ENCODE measurements at regions not wholly inside any gene's neighbourhood (a gene's known extent, or its start where the extent isn't known, plus 50 kb on each side); places are given as distances from the start of the nearest gene placed in this dataset.

- H3K4me3 ChIP-seq, result no peak overlapping the region
- no peaks in the 10 kb centered on the region for H3K36me3 ChIP-seq
- TF ChIP-seq CTCF (IDR thresholded peaks at IDR 0.05) (no peak), POLR2A (IDR thresholded peaks at IDR 0.05) (no peak)
- no peaks in the 10 kb centered on the region for H3K27me3 ChIP-seq
- intact Hi-C loops (cut with DNase I), result no loop called here
- H3K27ac ChIP-seq, result no peak overlapping the region
- no peaks in the 10 kb centered on the region for H3K4me1 ChIP-seq
- WGBS, 4 donors, result 67 to 77% (median 71%) methylated on average over 5 of the region's 5 CpGs
- ATAC-seq, result no peak
- peaks cover 0 to 27% (median 4%) of the 10 kb centered on the region in 12 donors for H3K9me3 ChIP-seq
- no peak for DNase-seq
These were observed 765.6 kb upstream of the FOXG1 start for GRCh38 chr14:28001002-28001401.

GRCh38 chr14:28012629-28013415, 753.8 kb upstream of the FOXG1 start:
- ATAC-seq (no peak), DNase-seq (no peak)
- H3K27me3 ChIP-seq, result no peaks in the 10 kb centered on the region
- WGBS, 4 donors, result 48 to 60% (median 52%) methylated on average over 6 of the region's 6 CpGs
- no peak overlapping the region for H3K27ac ChIP-seq
- TF ChIP-seq POLR2A (IDR thresholded peaks at IDR 0.05), result no peak
- no peak for TF ChIP-seq CTCF (IDR thresholded peaks at IDR 0.05)
- intact Hi-C loops (cut with DNase I), result no loop called here
- no peaks in the 10 kb centered on the region for H3K4me1 ChIP-seq
- H3K4me3 ChIP-seq, result no peak overlapping the region
- H3K36me3 ChIP-seq, result no peaks in the 10 kb centered on the region
- H3K9me3 ChIP-seq, result peaks cover 0 to 4% (median 0%) of the 10 kb centered on the region in 12 donors

- H3K27me3 ChIP-seq, result no peaks in the 10 kb centered on the region
- DNase-seq (no peak), ATAC-seq (no peak)
- no peak overlapping the region for H3K4me3 ChIP-seq
- no peak for TF ChIP-seq CTCF (IDR thresholded peaks at IDR 0.05)
- TF ChIP-seq POLR2A (IDR thresholded peaks at IDR 0.05), result no peak
- 44 to 60% (median 52%) methylated on average over 2 of the region's 2 CpGs for WGBS, 4 donors
- H3K36me3 ChIP-seq, result no peaks in the 10 kb centered on the region
- intact Hi-C loops (cut with DNase I), result no loop called here
- no peak overlapping the region for H3K27ac ChIP-seq
- peaks cover 0 to 7% (median 0%) of the 10 kb centered on the region in 12 donors for H3K9me3 ChIP-seq
- no peaks in the 10 kb centered on the region for H3K4me1 ChIP-seq
These were observed 746.5 kb upstream of the FOXG1 start for GRCh38 chr14:28020112-28020511.

- TF ChIP-seq POLR2A (IDR thresholded peaks at IDR 0.05), result no peak
- no peak for TF ChIP-seq CTCF (IDR thresholded peaks at IDR 0.05)
- no peak for DNase-seq
These were observed 742.7 kb upstream of the FOXG1 start for GRCh38 chr14:28023853-28024252.

More at GRCh38 chr14:28023853-28024252, 742.7 kb upstream of the FOXG1 start:
- no peak for ATAC-seq
- intact Hi-C loops (cut with DNase I), result no loop called here
- H3K27me3 ChIP-seq, result no peaks in the 10 kb centered on the region
- 72 to 85% (median 80%) methylated on average over 1 of the region's 1 CpG for WGBS, 4 donors
- H3K9me3 ChIP-seq, result no peaks in the 10 kb centered on the region
- H3K4me1 ChIP-seq, result no peaks in the 10 kb centered on the region
- no peak overlapping the region for H3K4me3 ChIP-seq
- no peak overlapping the region for H3K27ac ChIP-seq
- no peaks in the 10 kb centered on the region for H3K36me3 ChIP-seq

All from heart left ventricle (tissue), 16 donors.